ENCODE measurements at regions not wholly inside any gene's neighbourhood (a gene's known extent, or its start where the extent isn't known, plus 50 kb on each side); places are given as distances from the start of the nearest gene placed in this dataset.

DNA sequence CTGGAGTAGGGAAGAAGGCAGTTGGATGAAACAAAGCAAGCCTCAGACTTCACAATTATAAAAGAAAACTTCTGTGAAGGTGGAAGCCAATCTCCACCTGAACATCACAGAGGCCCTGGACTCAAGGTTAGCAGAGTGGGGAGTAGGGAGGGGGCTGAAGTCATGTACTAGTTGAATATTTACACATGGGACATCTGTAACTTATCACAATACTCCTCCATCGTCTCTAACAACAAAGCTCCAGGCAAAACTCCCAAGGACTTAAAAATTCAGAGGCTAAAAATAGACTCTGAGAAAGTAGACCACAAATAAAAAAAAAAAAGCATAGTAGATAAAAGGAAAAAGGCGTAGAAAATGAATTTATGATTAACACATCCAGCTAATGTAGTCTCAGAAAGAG lies 326.3 kb upstream of the PKN2 start:
- H3K27ac Mint-ChIP-seq: no peak overlapping the region
- no peaks in the 10 kb centered on the region for H3K36me3 Mint-ChIP-seq (ENCODE audit: low read depth)
- TF ChIP-seq, protein P1, sequence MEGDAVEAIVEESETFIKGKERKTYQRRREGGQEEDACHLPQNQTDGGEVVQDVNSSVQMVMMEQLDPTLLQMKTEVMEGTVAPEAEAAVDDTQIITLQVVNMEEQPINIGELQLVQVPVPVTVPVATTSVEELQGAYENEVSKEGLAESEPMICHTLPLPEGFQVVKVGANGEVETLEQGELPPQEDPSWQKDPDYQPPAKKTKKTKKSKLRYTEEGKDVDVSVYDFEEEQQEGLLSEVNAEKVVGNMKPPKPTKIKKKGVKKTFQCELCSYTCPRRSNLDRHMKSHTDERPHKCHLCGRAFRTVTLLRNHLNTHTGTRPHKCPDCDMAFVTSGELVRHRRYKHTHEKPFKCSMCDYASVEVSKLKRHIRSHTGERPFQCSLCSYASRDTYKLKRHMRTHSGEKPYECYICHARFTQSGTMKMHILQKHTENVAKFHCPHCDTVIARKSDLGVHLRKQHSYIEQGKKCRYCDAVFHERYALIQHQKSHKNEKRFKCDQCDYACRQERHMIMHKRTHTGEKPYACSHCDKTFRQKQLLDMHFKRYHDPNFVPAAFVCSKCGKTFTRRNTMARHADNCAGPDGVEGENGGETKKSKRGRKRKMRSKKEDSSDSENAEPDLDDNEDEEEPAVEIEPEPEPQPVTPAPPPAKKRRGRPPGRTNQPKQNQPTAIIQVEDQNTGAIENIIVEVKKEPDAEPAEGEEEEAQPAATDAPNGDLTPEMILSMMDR (IDR thresholded peaks at IDR 0.05): no peak
- peaks cover 8% of the 10 kb centered on the region for H3K9me3 Mint-ChIP-seq
- no peak for DNase-seq
- H3K27me3 Mint-ChIP-seq (ENCODE audit: insufficient read depth): no peaks in the 10 kb centered on the region
- no peaks in the 10 kb centered on the region for H3K4me1 Mint-ChIP-seq (ENCODE audit: low read depth)
- H3K4me3 Mint-ChIP-seq: no peak overlapping the region

DNA sequence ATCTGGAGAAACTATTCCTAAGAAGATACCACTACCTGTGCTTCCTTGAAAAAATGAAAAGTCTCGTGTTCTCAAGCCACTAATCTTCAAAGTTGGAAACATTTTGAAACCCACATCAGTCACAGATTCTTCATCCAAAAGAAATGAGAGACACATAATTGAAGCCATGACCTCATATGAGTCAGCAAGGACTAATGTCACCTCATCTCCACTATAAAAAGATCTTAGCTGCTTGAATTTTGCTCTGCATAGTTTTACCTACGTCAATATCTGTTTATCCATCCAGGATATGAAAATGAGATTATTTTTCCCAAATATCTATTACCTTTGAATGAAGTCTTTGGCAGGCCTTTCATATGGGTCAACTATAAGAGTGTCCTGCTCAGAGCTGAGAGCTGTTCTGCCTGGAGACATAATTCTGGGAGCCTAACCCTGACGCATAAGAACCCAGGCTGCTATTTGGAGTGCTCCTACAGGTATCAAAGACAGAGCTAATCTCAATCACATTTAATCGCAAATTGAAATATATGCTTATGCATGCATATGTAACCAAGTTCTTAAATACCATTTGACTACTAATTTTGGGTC lies 312.5 kb upstream of the PKN2 start:
- no peak overlapping the region for H3K4me3 Mint-ChIP-seq
- H3K27ac Mint-ChIP-seq: no peak overlapping the region
- peaks cover 24% of the 10 kb centered on the region for H3K9me3 Mint-ChIP-seq
- H3K36me3 Mint-ChIP-seq (ENCODE audit: low read depth): no peaks in the 10 kb centered on the region
- TF ChIP-seq, protein P1 (IDR thresholded peaks at IDR 0.05): no peak
- H3K27me3 Mint-ChIP-seq (ENCODE audit: insufficient read depth): no peaks in the 10 kb centered on the region
- no peaks in the 10 kb centered on the region for H3K4me1 Mint-ChIP-seq (ENCODE audit: low read depth)
- no peak for DNase-seq

DNA sequence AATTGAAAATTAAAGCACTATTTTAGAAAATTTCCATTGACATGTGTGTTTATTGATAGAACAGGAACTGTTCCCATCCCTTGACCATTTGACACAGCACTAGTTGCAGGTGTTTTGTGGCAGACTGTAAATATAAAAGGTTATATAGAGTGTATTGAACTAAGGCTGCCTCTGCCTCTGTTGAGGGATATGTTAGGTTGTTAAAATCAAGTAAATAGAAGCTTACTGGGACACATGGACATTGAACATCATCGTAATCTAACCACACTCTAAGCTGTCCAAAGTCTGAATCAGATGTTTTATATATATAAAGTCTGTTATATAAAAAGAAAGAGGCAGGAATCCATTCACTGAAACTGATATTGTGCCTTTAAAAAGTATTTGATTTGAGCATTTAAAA lies 308.1 kb upstream of the PKN2 start:
- DNase-seq: no peak
- no peak overlapping the region for H3K4me3 Mint-ChIP-seq
- no peak overlapping the region for H3K27ac Mint-ChIP-seq
- TF ChIP-seq, protein P1 (IDR thresholded peaks at IDR 0.05): no peak
- no peaks in the 10 kb centered on the region for H3K36me3 Mint-ChIP-seq (ENCODE audit: low read depth)
- H3K9me3 Mint-ChIP-seq: peaks cover 32% of the 10 kb centered on the region
- H3K27me3 Mint-ChIP-seq (ENCODE audit: insufficient read depth): no peaks in the 10 kb centered on the region
- no peaks in the 10 kb centered on the region for H3K4me1 Mint-ChIP-seq (ENCODE audit: low read depth)

DNA sequence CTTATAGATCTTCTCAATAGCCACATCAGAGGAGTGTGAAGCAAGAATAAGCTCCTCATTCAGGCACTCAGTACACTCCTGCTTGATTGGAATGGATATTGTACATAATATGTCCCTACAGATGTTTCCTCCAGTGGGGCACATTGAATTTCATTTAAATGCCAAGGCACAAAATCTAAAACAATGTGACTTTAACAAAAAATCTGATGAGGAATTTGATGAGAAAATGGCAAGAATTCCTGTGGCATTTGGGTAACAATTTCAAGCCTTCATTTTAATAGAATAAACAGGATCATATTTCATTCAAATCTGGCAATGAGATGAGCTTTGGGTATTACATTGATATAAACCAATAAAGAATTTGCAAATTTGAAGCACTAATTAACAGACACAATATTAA lies 307.7 kb upstream of the PKN2 start:
- no peaks in the 10 kb centered on the region for H3K4me1 Mint-ChIP-seq (ENCODE audit: low read depth)
- no peak overlapping the region for H3K4me3 Mint-ChIP-seq
- DNase-seq: no peak
- no peaks in the 10 kb centered on the region for H3K27me3 Mint-ChIP-seq (ENCODE audit: insufficient read depth)
- H3K9me3 Mint-ChIP-seq: peaks cover 32% of the 10 kb centered on the region
- H3K27ac Mint-ChIP-seq: no peak overlapping the region
- no peaks in the 10 kb centered on the region for H3K36me3 Mint-ChIP-seq (ENCODE audit: low read depth)
- TF ChIP-seq, protein P1 (IDR thresholded peaks at IDR 0.05): no peak

DNA sequence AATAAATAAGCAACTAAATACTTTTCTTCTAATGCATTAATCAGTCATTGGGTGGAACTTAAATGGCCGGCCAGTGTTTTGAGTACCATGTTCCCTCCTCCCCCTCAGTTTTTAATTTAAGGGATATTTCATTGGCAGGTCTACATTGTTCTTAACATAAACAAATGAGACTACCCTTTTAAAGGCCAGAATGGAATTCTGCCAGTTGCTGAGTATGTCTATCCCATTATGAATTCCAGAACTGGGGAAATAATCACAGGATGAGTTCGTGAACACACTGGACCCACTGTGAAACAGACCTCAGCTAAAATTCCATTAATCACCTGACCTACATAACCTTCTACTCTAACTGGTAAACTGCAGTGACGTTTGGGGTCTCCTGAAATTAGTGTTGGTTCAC lies 305.5 kb upstream of the PKN2 start:
- no peak overlapping the region for H3K27ac Mint-ChIP-seq
- H3K27me3 Mint-ChIP-seq (ENCODE audit: insufficient read depth): no peaks in the 10 kb centered on the region
- no peaks in the 10 kb centered on the region for H3K4me1 Mint-ChIP-seq (ENCODE audit: low read depth)
- peaks cover 33% of the 10 kb centered on the region for H3K9me3 Mint-ChIP-seq
- DNase-seq: no peak
- TF ChIP-seq, protein P1 (IDR thresholded peaks at IDR 0.05): no peak
- no peak overlapping the region for H3K4me3 Mint-ChIP-seq
- no peaks in the 10 kb centered on the region for H3K36me3 Mint-ChIP-seq (ENCODE audit: low read depth)

DNA sequence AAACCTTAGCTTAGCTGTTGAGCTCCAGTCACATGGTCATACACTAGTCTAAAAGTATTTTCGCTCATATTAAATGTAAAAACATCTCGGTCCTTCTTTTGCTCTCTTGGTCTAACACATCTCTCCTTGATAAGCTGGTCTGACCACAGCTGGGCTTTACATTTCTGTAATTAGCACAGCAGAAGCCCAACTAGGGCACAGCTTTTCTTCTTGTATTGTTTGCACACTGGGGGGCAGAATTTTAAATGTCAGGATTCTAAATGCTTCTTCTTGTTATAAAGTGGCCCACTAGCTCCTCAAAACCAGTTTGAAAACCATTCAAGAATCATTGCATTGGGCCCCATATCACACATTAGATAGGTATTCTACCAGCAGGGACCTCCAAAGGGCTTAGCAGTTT lies 289.1 kb upstream of the PKN2 start:
- Mint-ChIP-seq H3K9me3 (peaks cover 36% of the 10 kb centered on the region), H3K36me3 (ENCODE audit: low read depth) (peaks cover 5% of the 10 kb centered on the region; the same call in 1 of the 2 replicates), H3K27me3 (ENCODE audit: insufficient read depth) (no peaks in the 10 kb centered on the region), H3K4me1 (ENCODE audit: low read depth) (no peaks in the 10 kb centered on the region), H3K4me3 (no peak overlapping the region), H3K27ac (no peak overlapping the region)
- TF ChIP-seq, protein P1 (IDR thresholded peaks at IDR 0.05): no peak
- DNase-seq: no peak
